Breast epithelium (tissue), 4 donors: ENCODE measurements at regions not wholly inside any gene's neighbourhood (a gene's known extent, or its start where the extent isn't known, plus 50 kb on each side); places are given as distances from the start of the nearest gene placed in this dataset.

Experiments used
- DNase-seq, 2 donors: peaks; one replicate each; pipeline ENCODE4 v3.0.0-alpha.2; 2019; ENCODE audit warnings: low spot score in 2 of 2
- H3K27ac ChIP-seq, 2 donors: fragments of 200-600 bp; sonication (generic) in 1 of 2; one replicate each; pipeline ENCODE4 v1.5.1; 2016 to 2019; ENCODE audit warnings: mild to moderate bottlenecking in 1 of 2
- H3K27me3 ChIP-seq, 2 donors: fragments of 200-600 bp; sonication (generic) in 1 of 2; one replicate each; pipeline versions ENCODE4 v1.5.1 to v1.6.0; 2017 to 2019; ENCODE audit warnings: control low read depth in 1 of 2, mild to moderate bottlenecking in 1 of 2
- H3K36me3 ChIP-seq: fragments of 200-600 bp; one replicate; pipeline ENCODE4 v1.5.1; 2019
- H3K4me1 ChIP-seq, 2 donors: fragments of 200-600 bp; sonication (generic); one replicate each; pipeline ENCODE4 v1.5.1; 2016 to 2019; ENCODE audit warnings: control low read depth in 1 of 2
- H3K4me3 ChIP-seq, 3 donors: fragments of 200-600 bp; sonication (generic); 1 replicate in 2 of 3; 2 replicates in 1 of 3; pipeline ENCODE4 v1.5.1; 2016 to 2019; ENCODE audit warnings: mild to moderate bottlenecking in 3 of 3, moderate library complexity in 2 of 3
- H3K9me3 ChIP-seq, 2 donors: fragments of 200-600 bp; sonication (generic) in 1 of 2; one replicate each; pipeline ENCODE4 v1.5.1; 2016 to 2019; ENCODE audit warnings: control low read depth in 1 of 2
- CTCF ChIP-seq, 3 donors: fragments of 450-650 bp; IDR thresholded peaks; one replicate each; pipeline ENCODE4 v1.5.1; 2016 to 2017; ENCODE audit warnings: antibody characterized with exemption in 3 of 3, mild to moderate bottlenecking in 3 of 3, moderate library complexity in 3 of 3
- POLR2A ChIP-seq: fragments of 450-650 bp; IDR thresholded peaks from one replicate; pipeline ENCODE4 v1.6.1; 2016; ENCODE audit warnings: antibody characterized with exemption, mild to moderate bottlenecking, moderate library complexity
- POLR2AphosphoS5 ChIP-seq, 3 donors: sonication (generic); formaldehyde crosslinking; IDR thresholded peaks; one replicate each; pipeline ENCODE4 v1.6.1; 2017; ENCODE audit warnings: antibody characterized with exemption in 3 of 3
- intact Hi-C: fragments of 100-400 bp; cut with DNase I; formaldehyde crosslinking; loops from one replicate; pipeline ENCODE4 v1.15.1; 2023; ENCODE audit warnings: low total_unique reads

GRCh38 chr3:117540597-117540996 is 831.0 kb downstream of the TUSC7 start:
- intact Hi-C loops = no loop called here
- no peak for TF ChIP-seq POLR2AphosphoS5 (IDR thresholded peaks at IDR 0.05)
- TF ChIP-seq CTCF (IDR thresholded peaks at IDR 0.05) = no peak
- TF ChIP-seq POLR2A = no peak
- no peak overlapping the region for H3K4me3 ChIP-seq
- no peak for DNase-seq
- H3K9me3 ChIP-seq = no peaks in the 10 kb centered on the region
- H3K27ac ChIP-seq = no peak overlapping the region
- H3K4me1 ChIP-seq = no peaks in the 10 kb centered on the region
- H3K27me3 ChIP-seq = no peaks in the 10 kb centered on the region
- H3K36me3 ChIP-seq = no peaks in the 10 kb centered on the region

GRCh38 chr3:117541721-117542120 is 832.1 kb downstream of the TUSC7 start:
- intact Hi-C loops = no loop called here
- TF ChIP-seq POLR2A (no peak), CTCF (IDR thresholded peaks at IDR 0.05) (no peak), POLR2AphosphoS5 (IDR thresholded peaks at IDR 0.05) (no peak)
- no peak for DNase-seq

GRCh38 chr3:117543521-117543920 is 833.9 kb downstream of the TUSC7 start:
- Histone ChIP-seq H3K27ac (no peak overlapping the region), H3K9me3 (no peaks in the 10 kb centered on the region), H3K4me1 (no peaks in the 10 kb centered on the region), H3K4me3 (no peak overlapping the region), H3K36me3 (no peaks in the 10 kb centered on the region), H3K27me3 (no peaks in the 10 kb centered on the region)
- DNase-seq = no peak
- intact Hi-C loops = no loop called here
- TF ChIP-seq CTCF (IDR thresholded peaks at IDR 0.05) = no peak
- no peak for TF ChIP-seq POLR2AphosphoS5 (IDR thresholded peaks at IDR 0.05)
- no peak for TF ChIP-seq POLR2A

More at GRCh38 chr3:117541721-117542120, 832.1 kb downstream of the TUSC7 start:
- H3K27me3 ChIP-seq = no peaks in the 10 kb centered on the region
- H3K4me1 ChIP-seq = no peaks in the 10 kb centered on the region
- H3K4me3 ChIP-seq = no peak overlapping the region
- H3K27ac ChIP-seq = no peak overlapping the region
- H3K9me3 ChIP-seq = no peaks in the 10 kb centered on the region
- H3K36me3 ChIP-seq = no peaks in the 10 kb centered on the region

GRCh38 chr3:117545484-117545883 is 835.9 kb downstream of the TUSC7 start:
- intact Hi-C loops = no loop called here
- no peaks in the 10 kb centered on the region for H3K27me3 ChIP-seq
- H3K9me3 ChIP-seq = no peaks in the 10 kb centered on the region
- no peaks in the 10 kb centered on the region for H3K36me3 ChIP-seq
- no peaks in the 10 kb centered on the region for H3K4me1 ChIP-seq
- no peak for DNase-seq
- TF ChIP-seq POLR2A = no peak
- TF ChIP-seq CTCF (IDR thresholded peaks at IDR 0.05) = no peak
- no peak for TF ChIP-seq POLR2AphosphoS5 (IDR thresholded peaks at IDR 0.05)
- no peak overlapping the region for H3K4me3 ChIP-seq
- H3K27ac ChIP-seq = no peak overlapping the region

- no peaks in the 10 kb centered on the region for H3K36me3 ChIP-seq
- H3K27me3 ChIP-seq = no peaks in the 10 kb centered on the region
- no peak overlapping the region for H3K27ac ChIP-seq
- H3K4me3 ChIP-seq = no peak overlapping the region
- H3K4me1 ChIP-seq = no peaks in the 10 kb centered on the region
- H3K9me3 ChIP-seq = no peaks in the 10 kb centered on the region
- TF ChIP-seq CTCF (IDR thresholded peaks at IDR 0.05) = no peak
- TF ChIP-seq POLR2A = no peak
- no peak for TF ChIP-seq POLR2AphosphoS5 (IDR thresholded peaks at IDR 0.05)
- DNase-seq = no peak
- intact Hi-C loops = no loop called here
Observed at GRCh38 chr3:117547956-117548550, 838.5 kb downstream of the TUSC7 start.
